Adrenal gland (tissue), 9 donors: ENCODE measurements at regions not wholly inside any gene's neighbourhood (a gene's known extent, or its start where the extent isn't known, plus 50 kb on each side); places are given as distances from the start of the nearest gene placed in this dataset.

Experiments used
- DNase-seq, 7 donors: peaks; one replicate each; pipeline ENCODE4 v3.0.0-alpha.2; 2019 to 2020
- H3K27ac ChIP-seq, 5 donors: fragments of 200-600 bp; sonication (generic) in 4 of 5; 1 replicate in 3 of 5; 2 replicates in 2 of 5; pipeline versions ENCODE4 v1.5.1 to v1.8.0; 2016 to 2020; ENCODE audit warnings: mild to moderate bottlenecking in 1 of 5
- H3K27me3 ChIP-seq: fragments of 200-600 bp; 2 replicates; pipeline ENCODE4 v1.8.0; 2021
- H3K36me3 ChIP-seq, 2 donors: fragments of 200-600 bp; replicated peaks in 1 of 2; 1 replicate in 1 of 2; 2 replicates in 1 of 2; pipeline versions ENCODE4 v1.5.1 to v1.8.0; 2018 to 2022
- H3K4me1 ChIP-seq, 2 donors: fragments of 200-600 bp; replicated peaks in 1 of 2; 1 replicate in 1 of 2; 2 replicates in 1 of 2; pipeline versions ENCODE4 v1.5.1 to v1.8.0; 2018 to 2021
- H3K4me3 ChIP-seq, 4 donors: fragments of 200-600 bp; sonication (generic) in 3 of 4; one replicate each; pipeline ENCODE4 v1.5.1; 2016 to 2018
- H3K9me3 ChIP-seq, 3 donors: fragments of 200-600 bp; sonication (generic) in 1 of 3; replicated peaks in 1 of 3; 1 replicate in 2 of 3; 2 replicates in 1 of 3; pipeline versions ENCODE4 v1.5.1 to v1.8.0; 2016 to 2021
- POLR2A ChIP-seq, 2 donors: fragments of 450-650 bp; IDR thresholded peaks; one replicate each; pipeline ENCODE4 v1.6.1; 2017; ENCODE audit warnings: antibody characterized with exemption in 2 of 2, mild to moderate bottlenecking in 2 of 2, moderate library complexity in 1 of 2
- WGBS, 4 donors: extraction: QIAGEN DNeasy Blood & Tissue Kit in 2 of 4; methylation state at CpG; one replicate each; pipeline versions ENCODE4 v1.1.5 to v1.1.7; 2013 to 2017; 5-methylcytosine and 5-hydroxymethylcytosine counted together
- intact Hi-C, 2 donors: fragments of 100-400 bp; cut with DNase I; formaldehyde crosslinking; loops; one replicate each; pipeline versions ENCODE4 v1.14.1 to v1.15.0; 2022 to 2023
- TF ChIP-seq, protein P1 (sequence below), 6 experiments: fragments of 450-650 bp in 4 of 6; fragments of 200-600 bp in 2 of 6; sonication (generic) in 1 of 6; IDR thresholded peaks; 1 replicate in 5 of 6; 2 replicates in 1 of 6; pipeline versions ENCODE4 v1.5.1 to v1.8.0; 2016 to 2021; ENCODE audit warnings: antibody characterized with exemption in 6 of 6, mild to moderate bottlenecking in 2 of 6, moderate library complexity in 1 of 6
- donor health status: healthy with polysubstance abuse.
- donor health status: Bipolar disorder and iron deficiency.
- donor health status: DM: yes; HTN: yes; CAD: no.
- donor health status: DM: no; HTN: no; CAD: no.
- donor health status: DM: no; HTN: no; CAD: no.

DNA sequence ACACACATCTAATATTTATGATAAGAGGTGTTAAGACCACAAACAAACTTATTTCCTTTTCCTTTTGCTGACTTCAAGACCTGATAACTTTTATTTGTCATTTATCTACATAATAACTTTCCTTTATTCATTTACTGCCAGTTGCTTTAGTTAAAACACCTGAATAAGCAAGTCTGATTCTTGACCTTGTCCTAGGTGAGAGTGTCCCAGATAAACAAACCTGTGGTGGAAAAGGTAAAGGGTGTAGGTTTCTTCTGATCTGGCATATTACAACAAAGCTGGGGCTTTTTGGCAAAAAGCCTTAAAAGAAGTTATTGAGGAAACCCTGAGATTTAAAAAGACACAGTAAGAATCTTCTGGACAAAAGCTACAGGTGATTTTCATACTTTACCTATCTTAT is 191.5 kb downstream of the ZBBX start:
- H3K4me3 ChIP-seq = no peak overlapping the region
- no peaks in the 10 kb centered on the region for H3K9me3 ChIP-seq
- no peaks in the 10 kb centered on the region for H3K36me3 ChIP-seq
- DNase-seq = no peak
- intact Hi-C loops = no loop called here
- TF ChIP-seq, protein P1, sequence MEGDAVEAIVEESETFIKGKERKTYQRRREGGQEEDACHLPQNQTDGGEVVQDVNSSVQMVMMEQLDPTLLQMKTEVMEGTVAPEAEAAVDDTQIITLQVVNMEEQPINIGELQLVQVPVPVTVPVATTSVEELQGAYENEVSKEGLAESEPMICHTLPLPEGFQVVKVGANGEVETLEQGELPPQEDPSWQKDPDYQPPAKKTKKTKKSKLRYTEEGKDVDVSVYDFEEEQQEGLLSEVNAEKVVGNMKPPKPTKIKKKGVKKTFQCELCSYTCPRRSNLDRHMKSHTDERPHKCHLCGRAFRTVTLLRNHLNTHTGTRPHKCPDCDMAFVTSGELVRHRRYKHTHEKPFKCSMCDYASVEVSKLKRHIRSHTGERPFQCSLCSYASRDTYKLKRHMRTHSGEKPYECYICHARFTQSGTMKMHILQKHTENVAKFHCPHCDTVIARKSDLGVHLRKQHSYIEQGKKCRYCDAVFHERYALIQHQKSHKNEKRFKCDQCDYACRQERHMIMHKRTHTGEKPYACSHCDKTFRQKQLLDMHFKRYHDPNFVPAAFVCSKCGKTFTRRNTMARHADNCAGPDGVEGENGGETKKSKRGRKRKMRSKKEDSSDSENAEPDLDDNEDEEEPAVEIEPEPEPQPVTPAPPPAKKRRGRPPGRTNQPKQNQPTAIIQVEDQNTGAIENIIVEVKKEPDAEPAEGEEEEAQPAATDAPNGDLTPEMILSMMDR (IDR thresholded peaks at IDR 0.05) = no peak
- TF ChIP-seq POLR2A (IDR thresholded peaks at IDR 0.05) = no peak
- H3K27ac ChIP-seq = no peak overlapping the region
- H3K27me3 ChIP-seq = no peaks in the 10 kb centered on the region
- H3K4me1 ChIP-seq = no peaks in the 10 kb centered on the region

DNA sequence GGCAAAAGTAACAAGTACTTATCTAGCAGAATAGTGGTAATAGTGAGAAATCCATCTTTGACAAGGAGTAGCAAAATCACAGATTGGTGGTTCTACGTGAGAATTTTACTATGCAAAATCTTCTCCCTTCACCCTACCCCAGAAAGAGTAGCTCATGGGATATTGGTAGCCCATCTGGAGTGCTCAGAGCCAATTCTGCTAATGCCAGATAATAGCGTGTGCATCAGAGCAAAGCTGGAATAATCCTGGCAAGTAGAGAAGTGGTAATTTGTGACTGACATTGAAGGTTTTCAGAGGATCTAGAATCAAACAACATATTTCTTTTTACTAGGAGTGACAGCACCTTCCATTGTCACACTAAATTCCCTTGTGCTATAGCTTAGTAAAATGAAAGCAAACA is 192.9 kb downstream of the ZBBX start:
- Histone ChIP-seq H3K4me1 (no peaks in the 10 kb centered on the region), H3K27ac (no peak overlapping the region), H3K36me3 (no peaks in the 10 kb centered on the region), H3K4me3 (no peak overlapping the region), H3K9me3 (no peaks in the 10 kb centered on the region), H3K27me3 (no peaks in the 10 kb centered on the region)
- 67 to 81% (median 76%) methylated on average over 2 of the region's 2 CpGs for WGBS, 4 donors
- TF ChIP-seq POLR2A (IDR thresholded peaks at IDR 0.05) = no peak
- TF ChIP-seq, protein P1 (IDR thresholded peaks at IDR 0.05) = no peak
- intact Hi-C loops = no loop called here
- DNase-seq = no peak

GRCh38 chr3:167184511-167184910 is 195.6 kb downstream of the ZBBX start:
- Histone ChIP-seq H3K27me3 (no peaks in the 10 kb centered on the region), H3K36me3 (no peaks in the 10 kb centered on the region), H3K27ac (no peak overlapping the region), H3K4me3 (no peak overlapping the region), H3K9me3 (no peaks in the 10 kb centered on the region), H3K4me1 (no peaks in the 10 kb centered on the region)
- 64 to 89% (median 81%) methylated on average over 3 of the region's 3 CpGs for WGBS, 4 donors
- intact Hi-C loops = no loop called here
- DNase-seq = no peak
- no peak for TF ChIP-seq POLR2A (IDR thresholded peaks at IDR 0.05)
- TF ChIP-seq, protein P1 (IDR thresholded peaks at IDR 0.05) = no peak

DNA sequence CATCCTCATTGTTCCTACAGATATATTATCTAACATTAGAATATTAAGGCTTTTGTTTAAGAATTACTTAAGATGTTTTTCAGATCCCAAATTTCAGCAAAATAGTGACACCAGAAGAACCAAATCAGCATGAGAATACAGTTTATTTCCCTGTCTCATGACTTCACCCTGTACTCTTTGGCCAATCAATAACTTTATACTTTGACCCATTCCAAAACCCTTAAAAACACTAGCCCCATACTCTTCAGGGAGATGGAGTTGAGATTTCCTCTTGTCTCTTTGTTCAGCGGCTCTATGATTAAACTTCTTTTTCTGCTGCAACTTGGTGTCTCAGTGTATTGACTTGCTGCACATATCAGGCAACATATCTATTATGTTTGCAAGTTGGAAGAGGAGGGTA is 207.7 kb downstream of the ZBBX start:
- H3K9me3 ChIP-seq = no peaks in the 10 kb centered on the region
- H3K27me3 ChIP-seq = no peaks in the 10 kb centered on the region
- no peak overlapping the region for H3K4me3 ChIP-seq
- no peaks in the 10 kb centered on the region for H3K4me1 ChIP-seq
- no peak for TF ChIP-seq POLR2A (IDR thresholded peaks at IDR 0.05)
- TF ChIP-seq, protein P1 (IDR thresholded peaks at IDR 0.05) = no peak
- intact Hi-C loops = no loop called here
- WGBS, 4 donors = 64 to 87% (median 81%) methylated on average over 1 of the region's 1 CpG
- H3K36me3 ChIP-seq = no peaks in the 10 kb centered on the region
- no peak for DNase-seq
- no peak overlapping the region for H3K27ac ChIP-seq
